Fibroblast of peridontal ligament (primary cell): ENCODE measurements at regions not wholly inside any gene's neighbourhood (a gene's known extent, or its start where the extent isn't known, plus 50 kb on each side); places are given as distances from the start of the nearest gene placed in this dataset.
"Not testable (repeated sequence)": the region's sequence is repeated elsewhere in the genome, so short reads cannot be mapped to it uniquely, and the experiment has no call there.

Experiments
- DNase-seq: peaks from one replicate; pipeline ENCODE4 v3.0.0-alpha.2; 2010; ENCODE audit errors: extremely low read depth

- DNase-seq = no peak
Measured at GRCh38 chr11:134598368-134598767, 186.3 kb upstream of the B3GAT1 start.

GRCh38 chr11:134597452-134597851 is 185.4 kb upstream of the B3GAT1 start:
- DNase-seq = no peak

- DNase-seq = no peak
Measured at GRCh38 chr11:134596404-134596803, 184.4 kb upstream of the B3GAT1 start.

- no peak for DNase-seq
Measured at GRCh38 chr11:134592391-134592990, 180.4 kb upstream of the B3GAT1 start.

- DNase-seq = no peak
Measured at GRCh38 chr11:134591338-134591737, 179.3 kb upstream of the B3GAT1 start.

DNA sequence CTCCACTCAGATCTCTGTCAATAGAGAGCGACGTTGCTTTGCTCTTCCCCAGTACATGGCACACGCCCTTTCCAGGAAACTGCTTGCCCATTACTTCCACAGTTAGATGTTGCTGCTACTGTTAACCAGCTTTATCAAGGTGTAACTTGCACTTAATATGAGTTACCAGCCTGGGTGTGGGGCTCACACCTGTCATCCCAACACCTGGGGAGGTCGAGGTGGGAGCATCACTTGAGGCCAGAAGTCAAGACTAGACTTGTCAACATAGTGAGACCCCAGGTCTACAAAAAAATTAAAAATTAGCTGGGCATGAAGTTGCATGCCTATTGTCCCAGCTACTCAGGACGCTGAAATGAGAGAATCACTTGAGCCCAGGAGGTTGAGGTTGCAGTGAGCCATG is 177.1 kb upstream of the B3GAT1 start:
- DNase-seq = no peak

DNA sequence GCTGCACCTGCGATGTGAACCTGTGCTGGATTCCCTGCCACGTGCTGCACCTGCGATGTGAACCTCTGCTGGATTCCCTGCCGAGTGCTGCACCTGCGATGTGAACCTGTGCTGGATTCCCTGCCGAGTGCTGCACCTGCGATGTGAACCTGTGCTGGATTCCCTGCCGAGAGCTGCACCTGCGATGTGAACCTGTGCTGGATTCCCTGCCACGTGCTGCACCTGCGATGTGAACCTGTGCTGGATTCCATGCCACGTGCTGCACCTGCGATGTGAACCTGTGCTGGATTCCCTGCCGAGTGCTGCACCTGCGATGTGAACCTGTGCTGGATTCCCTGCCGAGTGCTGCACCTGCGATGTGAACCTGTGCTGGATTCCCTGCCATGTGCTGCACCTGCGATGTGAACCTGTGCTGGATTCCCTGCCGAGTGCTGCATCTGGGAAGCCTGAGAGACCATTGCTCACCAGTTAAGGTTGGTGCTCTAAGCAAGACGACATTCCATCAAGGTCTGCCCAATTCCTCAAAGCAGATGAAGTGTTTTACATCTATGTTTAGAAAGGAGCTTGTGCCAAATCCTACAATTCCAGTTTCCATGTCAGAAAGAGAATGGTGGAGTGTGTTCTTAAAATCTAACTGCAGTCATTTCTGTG is 176.5 kb upstream of the B3GAT1 start:
- not testable (repeated sequence) for DNase-seq

DNA sequence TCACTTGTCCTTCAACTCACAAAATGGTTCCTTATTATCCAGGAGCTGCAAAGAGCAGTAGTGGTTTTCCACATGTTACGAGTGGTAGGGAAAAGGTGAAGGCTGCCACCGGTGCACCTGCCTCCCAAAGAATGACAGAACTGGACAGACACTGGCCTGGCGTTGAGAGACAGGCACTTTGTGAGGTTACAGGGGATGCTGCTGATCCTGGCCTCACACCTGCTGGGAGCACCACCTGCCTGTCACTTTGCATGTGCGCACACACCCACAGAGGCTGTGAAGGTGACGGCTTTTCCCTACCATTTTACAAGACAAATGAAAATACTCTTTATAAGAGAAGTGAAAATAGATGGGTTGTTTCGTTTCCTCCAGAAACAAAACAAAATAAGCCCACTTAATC is 175.3 kb upstream of the B3GAT1 start:
- no peak for DNase-seq

DNA sequence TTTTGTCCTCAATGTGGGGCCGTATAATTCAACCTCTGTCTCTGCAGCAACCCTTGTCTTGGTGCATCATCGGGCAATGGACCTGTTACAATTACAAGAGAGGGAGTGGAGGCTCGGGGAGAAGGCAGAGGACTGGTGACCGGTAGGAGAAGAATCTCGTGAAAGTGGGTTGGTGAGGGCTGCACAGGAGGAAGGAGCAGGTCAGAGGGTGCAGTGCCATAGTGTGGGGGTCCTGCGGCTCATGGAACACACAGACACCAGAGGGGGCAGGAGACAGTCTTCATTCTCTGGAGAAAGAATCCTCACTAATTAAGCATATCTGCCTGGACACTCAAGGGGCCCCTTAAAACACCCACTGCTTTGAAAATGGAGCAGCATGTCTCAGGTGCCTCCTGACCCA is 174.7 kb upstream of the B3GAT1 start:
- DNase-seq = no peak

GRCh38 chr11:134585666-134586610 is 173.9 kb upstream of the B3GAT1 start:
- no peak for DNase-seq

DNA sequence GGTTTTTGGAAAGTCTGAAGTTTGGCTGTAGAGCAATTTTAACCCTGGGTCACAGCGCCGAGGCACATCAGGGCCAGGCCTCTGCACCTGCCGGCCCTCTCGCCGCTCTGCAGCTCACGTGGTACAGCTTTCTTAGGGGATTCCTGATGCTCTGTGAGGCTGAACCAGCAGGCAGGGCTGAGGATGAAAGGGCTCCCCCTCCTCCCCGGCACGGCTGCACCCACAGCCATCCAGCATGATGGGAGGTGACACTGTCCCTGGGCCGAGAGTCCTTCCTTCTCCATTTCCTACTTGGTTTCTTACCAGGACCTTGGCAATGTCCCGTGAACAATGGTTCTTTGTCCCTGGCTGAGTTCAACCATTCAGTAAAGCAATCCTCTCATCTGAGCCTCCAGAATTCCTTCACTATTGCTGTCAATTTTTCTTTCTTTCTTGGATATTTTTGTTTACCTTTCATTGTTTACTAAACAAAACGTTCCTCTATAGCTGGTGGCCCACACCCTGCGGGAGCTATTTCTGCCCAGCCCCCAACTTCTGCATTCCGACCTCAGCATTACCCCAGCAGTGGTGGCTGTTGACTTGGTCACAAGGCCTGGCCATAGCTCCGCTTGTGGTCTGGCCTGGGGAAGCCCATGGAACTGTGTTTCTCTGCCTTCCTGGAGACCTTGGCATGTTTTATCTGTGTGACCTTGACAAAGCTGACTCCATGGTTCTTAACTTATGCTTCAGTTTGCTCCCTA is 172.8 kb upstream of the B3GAT1 start:
- no peak for DNase-seq

GRCh38 chr11:134584001-134584561 is 172.0 kb upstream of the B3GAT1 start:
- DNase-seq = no peak

GRCh38 chr11:134583397-134583990 is 171.5 kb upstream of the B3GAT1 start:
- no peak for DNase-seq

DNA sequence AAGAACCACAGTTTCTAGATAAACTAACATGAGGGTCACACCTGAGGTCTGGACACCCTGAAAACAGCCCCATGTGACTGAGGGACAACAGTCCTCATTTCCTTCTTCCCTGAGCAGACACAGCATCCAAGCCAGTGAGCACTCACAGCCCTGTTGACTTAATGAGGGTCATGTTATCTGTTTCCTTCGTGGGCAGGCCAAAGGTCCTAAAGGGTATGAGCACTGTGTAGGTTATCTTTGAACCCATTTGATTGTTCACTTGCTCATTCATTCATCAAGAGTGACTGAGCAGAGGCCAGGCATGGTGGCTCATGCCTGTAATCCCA is 170.7 kb upstream of the B3GAT1 start:
- DNase-seq = no peak

GRCh38 chr11:134581966-134582769 is 170.1 kb upstream of the B3GAT1 start:
- no peak for DNase-seq

GRCh38 chr11:134581121-134581626 is 169.1 kb upstream of the B3GAT1 start:
- DNase-seq = no peak

- DNase-seq = no peak
Measured at GRCh38 chr11:134580610-134580975, 168.6 kb upstream of the B3GAT1 start.

- no peak for DNase-seq
Measured at GRCh38 chr11:134579724-134580609, 167.9 kb upstream of the B3GAT1 start.
